A549 (cell line): ENCODE measurements at regions not wholly inside any gene's neighbourhood (a gene's known extent, or its start where the extent isn't known, plus 50 kb on each side); places are given as distances from the start of the nearest gene placed in this dataset.
A peak's percentile ranks its signal among the peaks of the same experiment; 100 is the strongest.

Experiments
- ATAC-seq, 2 experiments: fragments of 200-7000 bp in 1 of 2; fragments of >200 bp in 1 of 2; cut with Nextera tagmentation in 1 of 2; cut with Tn5 transposase in 1 of 2; 3 replicates each; pipeline versions ENCODE4 v1.8.0 to v1.9.1; 2018 to 2020; ENCODE audit warnings: mild to moderate bottlenecking in 1 of 2, moderate library complexity in 1 of 2
- CTCF ChIA-PET: fragments of 300-600 bp; sonication (Branson Sonifier 250); formaldehyde crosslinking; extraction: SDS; loops from one replicate; lab custom pipeline; 2021; ENCODE audit warnings: antibody characterized with exemption, inconsistent platforms; lab: Yijun Ruan, JAX
- POLR2A ChIA-PET: fragments of 350-600 bp; formaldehyde crosslinking; extraction: SDS; loops from one replicate; lab custom pipeline; 2021; ENCODE audit warnings: antibody characterized with exemption, inconsistent platforms; lab: Yijun Ruan, JAX
- DNase-seq, 2 experiments: peaks; one replicate each; pipeline versions ENCODE4 v3.0.0 to v3.0.0-alpha.2; 2011 to 2016; ENCODE audit warnings: low read depth in 1 of 2, low spot score in 1 of 2
- FAIRE-seq: peaks from 2 replicates; lab custom pipeline; 2011; peaks lifted over from hg19 to GRCh38; lab: Jason Lieb, UNC
- H3K27ac ChIP-seq, 2 experiments: fragments of >200 bp; sonication (Bioruptor Twin); formaldehyde crosslinking; 3 replicates each; pipeline ENCODE4 v1.5.1; 2016 to 2017
- H3K4me1 ChIP-seq: fragments of >200 bp; sonication (Bioruptor Twin); formaldehyde crosslinking; 3 replicates; pipeline ENCODE4 v1.6.1; 2016
- H3K4me2 ChIP-seq: fragments of >200 bp; sonication (Bioruptor Twin); formaldehyde crosslinking; 3 replicates; pipeline ENCODE4 v1.6.1; 2016
- H3K4me3 ChIP-seq: fragments of >200 bp; sonication (Bioruptor Twin); formaldehyde crosslinking; 3 replicates; pipeline ENCODE4 v1.5.1; 2016
- H3K9me3 ChIP-seq: fragments of >200 bp; sonication (Bioruptor Twin); formaldehyde crosslinking; 3 replicates; pipeline ENCODE4 v1.6.1; 2016
- ATOH8 ChIP-seq: fragments of 250-450 bp; sonication (Bioruptor Pico); IDR thresholded peaks from 2 replicates; pipeline ENCODE4 v1.5.0; 2020; ENCODE audit warnings: low read depth, mild to moderate bottlenecking, moderate library complexity
- CBX2 ChIP-seq: fragments of 200-600 bp; sonication (generic); IDR thresholded peaks from 2 replicates; pipeline ENCODE4 v1.6.1; 2016; ENCODE audit warnings: low read depth, mild to moderate bottlenecking, borderline replicate concordance
- CHD2 ChIP-seq: fragments of 150-350 bp; IDR thresholded peaks from 2 replicates; pipeline ENCODE4 v1.6.1; 2014; ENCODE audit warnings: low read length; ENCODE audit not compliant: partially characterized antibody
- EHF ChIP-seq: fragments of 250-450 bp; sonication (Bioruptor Pico); IDR thresholded peaks from 2 replicates; pipeline ENCODE4 v1.5.0; 2020; ENCODE audit warnings: mild to moderate bottlenecking
- EHMT2 ChIP-seq: fragments of 200-600 bp; sonication (generic); IDR thresholded peaks from 2 replicates; pipeline ENCODE4 v1.6.1; 2016; ENCODE audit warnings: antibody characterized with exemption, low read depth, mild to moderate bottlenecking, moderate library complexity
- FOSL2 ChIP-seq, 2 experiments: fragments of 450-650 bp in 1 of 2; fragments of >200 bp in 1 of 2; sonication (Bioruptor Twin) in 1 of 2; formaldehyde crosslinking; IDR thresholded peaks; 2 replicates each; pipeline versions ENCODE4 v1.5.0 to v1.6.1; 2016 to 2020; ENCODE audit warnings: mild to moderate bottlenecking in 1 of 2, moderate library complexity in 1 of 2
- FOXS1 ChIP-seq: fragments of 250-450 bp; sonication (Bioruptor Pico); IDR thresholded peaks from 2 replicates; pipeline ENCODE4 v1.5.0; 2020; ENCODE audit warnings: mild to moderate bottlenecking, moderate library complexity
- GATA3 ChIP-seq: IDR thresholded peaks from 2 replicates; pipeline ENCODE4 v1.6.1; 2012; ENCODE audit warnings: borderline replicate concordance
- HDAC2 ChIP-seq: fragments of 200-600 bp; sonication (generic); IDR thresholded peaks from 2 replicates; pipeline ENCODE4 v1.6.1; 2016
- HOXB13 ChIP-seq: fragments of 250-450 bp; sonication (Bioruptor Pico); IDR thresholded peaks from 2 replicates; pipeline ENCODE4 v1.5.0; 2020; ENCODE audit warnings: low read depth, mild to moderate bottlenecking, moderate library complexity
- KDM1A ChIP-seq: fragments of 200-600 bp; sonication (generic); IDR thresholded peaks from 2 replicates; pipeline ENCODE4 v1.6.1; 2016; ENCODE audit warnings: low read depth, mild to moderate bottlenecking
- MAFK ChIP-seq: fragments of 450-650 bp; IDR thresholded peaks from 2 replicates; pipeline ENCODE4 v1.6.1; 2014; ENCODE audit not compliant: partially characterized antibody
- MAZ ChIP-seq: fragments of 150-350 bp; IDR thresholded peaks from 2 replicates; pipeline ENCODE4 v1.6.1; 2014; ENCODE audit warnings: antibody characterized with exemption, low read depth, low read length, borderline replicate concordance
- NR3C1 ChIP-seq: fragments of >200 bp; sonication (Bioruptor Twin); formaldehyde crosslinking; IDR thresholded peaks from 3 replicates; pipeline ENCODE4 v1.6.1; 2017
- PBX3 ChIP-seq: IDR thresholded peaks from 2 replicates; pipeline ENCODE4 v1.6.1; 2012
- PHF8 ChIP-seq: fragments of 200-600 bp; sonication (generic); IDR thresholded peaks from 2 replicates; pipeline ENCODE4 v1.6.1; 2016; ENCODE audit warnings: low read depth, mild to moderate bottlenecking, antibody characterized with exemption, moderate library complexity, borderline replicate concordance
- RAD21 ChIP-seq, 2 experiments: fragments of >200 bp in 1 of 2; sonication (Bioruptor Twin) in 1 of 2; formaldehyde crosslinking in 1 of 2; IDR thresholded peaks in 1 of 2; conservative IDR thresholded peaks in 1 of 2; 2 replicates in 1 of 2; 3 replicates in 1 of 2; pipeline ENCODE4 v1.6.1; 2012 to 2018; ENCODE audit warnings: inconsistent platforms in 1 of 2
- RCOR1 ChIP-seq: fragments of 150-350 bp; IDR thresholded peaks from 2 replicates; pipeline ENCODE4 v1.6.1; 2014; ENCODE audit warnings: antibody characterized with exemption, low read length, low read depth
- RFX5 ChIP-seq: fragments of 450-650 bp; IDR thresholded peaks from 2 replicates; pipeline ENCODE4 v1.7.1; 2014; ENCODE audit warnings: antibody characterized with exemption, mild to moderate bottlenecking, moderate library complexity
- RNF2 ChIP-seq: fragments of 200-600 bp; sonication (generic); IDR thresholded peaks from 2 replicates; pipeline ENCODE4 v1.6.1; 2016; ENCODE audit warnings: low read depth, mild to moderate bottlenecking, antibody characterized with exemption, moderate library complexity, borderline replicate concordance
- ZC3H11A ChIP-seq: fragments of 450-650 bp; IDR thresholded peaks from 2 replicates; pipeline ENCODE4 v1.6.1; 2014; ENCODE audit warnings: antibody characterized with exemption, mild to moderate bottlenecking
- WGBS: methylation state at CpG from one replicate; pipeline ENCODE4 v1.1.6; 2017; ENCODE audit errors: missing lambda C conversion rate; 5-methylcytosine and 5-hydroxymethylcytosine counted together
- TF ChIP-seq, protein P1 (sequence below): fragments of >200 bp; sonication (Bioruptor Twin); formaldehyde crosslinking; IDR thresholded peaks from 2 replicates; pipeline ENCODE4 v1.6.1; 2016
- TF ChIP-seq, protein P2 (sequence below): fragments of 150-350 bp; IDR thresholded peaks from 2 replicates; pipeline ENCODE4 v1.6.1; 2014; ENCODE audit warnings: low read depth, mild to moderate bottlenecking, low read length
- TF ChIP-seq, protein P3 (sequence below): IDR thresholded peaks from 2 replicates; pipeline ENCODE4 v1.6.1; 2012

GRCh38 chr2:2653231-2653630 is 322.2 kb upstream of the MYT1L start:
- POLR2A ChIA-PET = no interaction called here
- TF ChIP-seq, protein P1, sequence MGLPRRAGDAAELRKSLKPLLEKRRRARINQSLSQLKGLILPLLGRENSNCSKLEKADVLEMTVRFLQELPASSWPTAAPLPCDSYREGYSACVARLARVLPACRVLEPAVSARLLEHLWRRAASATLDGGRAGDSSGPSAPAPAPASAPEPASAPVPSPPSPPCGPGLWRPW = no peak
- TF ChIP-seq MAFK = no peak
- TF ChIP-seq, protein P2, sequence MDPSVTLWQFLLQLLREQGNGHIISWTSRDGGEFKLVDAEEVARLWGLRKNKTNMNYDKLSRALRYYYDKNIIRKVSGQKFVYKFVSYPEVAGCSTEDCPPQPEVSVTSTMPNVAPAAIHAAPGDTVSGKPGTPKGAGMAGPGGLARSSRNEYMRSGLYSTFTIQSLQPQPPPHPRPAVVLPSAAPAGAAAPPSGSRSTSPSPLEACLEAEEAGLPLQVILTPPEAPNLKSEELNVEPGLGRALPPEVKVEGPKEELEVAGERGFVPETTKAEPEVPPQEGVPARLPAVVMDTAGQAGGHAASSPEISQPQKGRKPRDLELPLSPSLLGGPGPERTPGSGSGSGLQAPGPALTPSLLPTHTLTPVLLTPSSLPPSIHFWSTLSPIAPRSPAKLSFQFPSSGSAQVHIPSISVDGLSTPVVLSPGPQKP = no peak
- no peak for TF ChIP-seq HOXB13 (CRISPR knock-in tag)
- TF ChIP-seq RAD21 (conservative IDR thresholded peaks at IDR 0.05 in 1 of 2, IDR thresholded peaks at IDR 0.05 in 1 of 2) = no peak
- TF ChIP-seq RNF2 = no peak
- TF ChIP-seq MAZ = no peak
- no peak for TF ChIP-seq HDAC2
- no peak for TF ChIP-seq EHF (CRISPR knock-in tag)
- TF ChIP-seq PBX3 = no peak
- no peak for TF ChIP-seq RCOR1
- TF ChIP-seq, all 56 proteins: peak for 0
- FAIRE-seq = no peak
- DNase-seq = no peak
- CTCF ChIA-PET = no interaction called here
- Histone ChIP-seq H3K27ac (no peak overlapping the region), H3K4me2 (no peak overlapping the region), H3K9me3 (no peaks in the 10 kb centered on the region), H3K4me1 (no peaks in the 10 kb centered on the region), H3K4me3 (no peak overlapping the region)
- WGBS = 39% methylated on average over 5 of the region's 5 CpGs
- ATAC-seq = no peak

DNA sequence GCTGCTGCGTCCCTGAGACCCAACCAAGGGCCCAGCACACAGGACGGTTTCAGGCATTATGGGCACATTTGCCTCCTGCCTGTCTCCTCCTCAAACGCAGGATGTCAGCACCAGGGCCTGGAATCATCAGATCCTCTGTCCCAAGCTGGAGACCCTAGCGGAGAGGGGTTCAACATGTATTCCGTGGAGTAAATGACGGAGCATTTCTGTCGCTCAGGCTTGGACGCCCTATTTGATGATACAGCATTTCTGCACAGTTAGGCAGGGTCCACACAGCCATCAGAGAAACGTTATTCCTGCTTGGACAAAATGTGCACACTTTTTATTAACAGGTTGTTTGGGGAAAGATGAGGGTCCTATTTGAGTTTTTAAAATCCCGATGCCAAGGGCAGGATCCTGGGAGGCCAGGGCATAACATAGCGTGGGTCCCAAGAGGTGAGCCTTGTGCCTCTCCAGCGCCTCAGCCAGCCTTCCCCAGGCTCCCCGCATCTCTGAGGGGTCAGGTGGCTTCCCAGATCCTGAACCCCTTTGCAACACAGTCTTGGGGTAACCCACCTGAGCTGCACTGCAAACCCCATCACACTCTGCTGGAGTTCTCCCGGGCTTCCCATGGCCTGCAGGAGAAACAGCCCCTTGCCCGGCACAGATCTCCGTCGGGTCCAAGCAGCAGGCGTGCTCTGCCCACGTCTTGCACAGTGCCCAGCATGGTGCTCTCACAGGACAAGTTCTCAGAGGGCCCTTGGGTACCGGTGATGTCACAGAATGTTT is 319.7 kb upstream of the MYT1L start:
- CTCF ChIA-PET = no interaction called here
- FAIRE-seq = no peak

DNA sequence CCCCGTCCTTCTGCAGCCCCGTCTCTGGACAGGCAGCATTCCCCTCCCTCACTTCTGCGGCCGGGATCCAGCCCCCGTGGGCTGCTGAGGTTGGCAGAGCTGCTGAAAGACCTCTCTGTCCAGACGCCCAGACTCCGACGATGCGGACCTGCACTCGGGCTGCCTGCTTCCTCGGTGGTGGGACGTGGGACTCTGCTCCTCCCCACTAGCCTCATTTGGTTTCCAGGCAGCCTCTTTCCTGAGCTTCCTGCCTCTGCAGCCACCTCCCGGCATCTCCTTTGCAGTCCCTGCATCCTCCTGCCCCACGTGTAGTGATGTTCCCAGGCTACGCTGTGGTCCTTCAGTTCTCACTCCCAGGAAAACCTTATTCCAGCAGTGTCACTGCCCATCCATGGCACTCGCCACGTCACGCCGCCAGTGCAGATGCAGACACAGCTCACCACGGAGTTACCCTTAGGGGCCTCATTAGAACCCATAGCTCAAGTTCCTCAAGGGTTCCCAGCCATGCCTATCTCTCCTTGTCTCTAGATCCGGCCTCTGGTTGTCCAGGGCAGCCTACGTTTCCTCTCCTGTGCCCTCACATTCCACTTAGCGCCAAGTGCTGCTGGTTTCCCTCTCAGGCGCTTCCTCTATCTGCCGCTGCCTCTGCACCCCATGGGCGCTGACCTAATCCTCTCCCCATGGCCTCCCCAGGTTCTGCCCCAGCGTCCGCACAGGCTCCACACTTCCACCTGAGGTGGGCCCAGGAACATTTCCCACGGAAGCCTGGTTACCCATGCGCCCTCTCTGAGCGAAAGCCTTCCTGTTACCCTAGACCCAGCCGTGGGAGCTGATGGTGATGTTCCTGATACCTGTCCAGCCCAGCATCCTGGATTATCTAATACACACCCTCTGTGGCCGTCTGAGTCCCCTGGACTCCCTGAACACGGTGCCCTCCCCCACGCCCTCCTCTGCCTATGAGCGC is 318.3 kb upstream of the MYT1L start:
- no peak for FAIRE-seq
- POLR2A ChIA-PET = no interaction called here
- TF ChIP-seq ATOH8 (no peak), FOXS1 (no peak), FOSL2 (IDR thresholded peaks at IDR 0.05) (no peak), FOSL2 (CRISPR knock-in tag; IDR thresholded peaks at IDR 0.05) (no peak), NR3C1 (no peak), EHMT2 (no peak), CBX2 (no peak), PHF8 (no peak), RFX5 (no peak), RAD21 (conservative IDR thresholded peaks at IDR 0.05 in 1 of 2, IDR thresholded peaks at IDR 0.05 in 1 of 2) (no peak), CHD2 (no peak), ZC3H11A (no peak), HOXB13 (CRISPR knock-in tag) (no peak), MAZ (no peak), KDM1A (no peak)
- TF ChIP-seq, protein P3, sequence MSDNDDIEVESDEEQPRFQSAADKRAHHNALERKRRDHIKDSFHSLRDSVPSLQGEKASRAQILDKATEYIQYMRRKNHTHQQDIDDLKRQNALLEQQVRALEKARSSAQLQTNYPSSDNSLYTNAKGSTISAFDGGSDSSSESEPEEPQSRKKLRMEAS = no peak
- Histone ChIP-seq H3K4me1 (no peaks in the 10 kb centered on the region), H3K4me2 (no peak overlapping the region), H3K4me3 (no peak overlapping the region), H3K9me3 (peaks cover 3% of the 10 kb centered on the region; the same call in 1 of the 3 replicates), H3K27ac (no peak overlapping the region)
- no peak for ATAC-seq
- CTCF ChIA-PET = interaction anchor here (0.9 to 2.2 kb wide), 2 partner anchors 10 to 18 kb away, joined by 4 read pairs; no protein-coding TSS in a partner anchor
- WGBS = 55% methylated on average over 33 of the region's 36 CpGs
- no peak for DNase-seq

More for the DNA sequence above, 319.7 kb upstream of the MYT1L start:
- no peak for DNase-seq
- H3K4me1 ChIP-seq = no peaks in the 10 kb centered on the region
- no peak overlapping the region for H3K4me3 ChIP-seq
- H3K9me3 ChIP-seq = peaks cover 3% of the 10 kb centered on the region; the same call in 1 of the 3 replicates
- TF ChIP-seq GATA3 = no peak
- peak; percentile 85 for TF ChIP-seq MAFK
- no peak for ATAC-seq
- no peak overlapping the region for H3K27ac ChIP-seq
- POLR2A ChIA-PET = no interaction called here
- WGBS = 50% methylated on average over 20 of the region's 20 CpGs
- H3K4me2 ChIP-seq = no peak overlapping the region
